BJ (cell line): ENCODE measurements at regions not wholly inside any gene's neighbourhood (a gene's known extent, or its start where the extent isn't known, plus 50 kb on each side); places are given as distances from the start of the nearest gene placed in this dataset.

ENCODE experiments used
- CTCF ChIA-PET: fragments of 350-600 bp; formaldehyde crosslinking; extraction: SDS; loops from one replicate; lab custom pipeline; 2021; ENCODE audit warnings: antibody characterized with exemption, inconsistent platforms; lab: Yijun Ruan, JAX
- POLR2A ChIA-PET: fragments of 300-600 bp; sonication (Branson Sonifier 250); formaldehyde crosslinking; extraction: SDS; loops from one replicate; lab custom pipeline; 2021; ENCODE audit warnings: antibody characterized with exemption; lab: Charles Lee
- DNase-seq: peaks from one replicate; pipeline ENCODE4 v3.0.0-alpha.2; 2011; ENCODE audit warnings: low read depth
- H3K27me3 ChIP-seq: 2 replicates; pipeline ENCODE4 v1.6.0; 2011; ENCODE audit warnings: low read length; ENCODE audit not compliant: control insufficient read depth, insufficient read depth
- H3K36me3 ChIP-seq: 2 replicates; pipeline ENCODE4 v1.5.1; 2011; ENCODE audit warnings: low read length; ENCODE audit not compliant: control insufficient read depth, insufficient read depth
- H3K4me3 ChIP-seq: 2 replicates; pipeline ENCODE4 v1.5.1; 2011; ENCODE audit warnings: low read depth, mild to moderate bottlenecking, control low read depth, low read length
- TF ChIP-seq, protein P1 (sequence below): IDR thresholded peaks from 2 replicates; pipeline ENCODE4 v1.5.1; 2011; ENCODE audit warnings: low read depth, mild to moderate bottlenecking, control low read depth, inconsistent platforms, low read length, moderate library complexity; ENCODE audit not compliant: insufficient read depth

DNA sequence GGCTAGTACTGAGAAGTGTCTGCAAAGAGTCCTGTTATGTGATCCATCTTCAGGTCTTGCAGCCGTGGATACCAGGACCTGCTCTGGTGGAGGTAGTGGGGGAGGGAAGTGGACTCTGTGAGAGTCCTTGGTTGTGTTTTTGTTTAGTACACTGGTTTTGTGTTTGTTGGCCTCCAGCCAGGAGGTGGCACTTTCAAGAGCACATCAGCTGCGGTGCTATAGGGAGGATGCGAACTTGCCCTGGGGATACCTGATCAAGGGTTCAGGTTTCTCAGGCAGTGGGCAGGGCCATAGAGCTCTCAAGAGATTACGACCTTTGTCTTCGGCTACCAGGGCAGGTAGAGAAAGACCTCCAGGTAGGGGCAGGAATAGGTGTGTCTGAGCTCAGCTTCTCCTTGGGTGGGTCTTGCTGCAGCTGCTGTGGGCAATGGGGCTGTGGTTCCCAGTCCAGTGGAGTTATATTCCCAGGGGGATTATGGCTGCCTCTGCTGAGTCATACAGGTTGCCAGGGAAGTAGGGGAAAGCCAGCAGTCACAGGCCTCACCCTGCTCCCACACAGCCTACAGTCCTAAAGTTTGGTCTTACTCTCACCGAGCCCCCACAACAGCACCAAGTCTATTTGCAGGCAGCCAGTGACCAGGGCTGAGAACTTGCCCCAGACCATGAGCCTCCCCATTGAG, 132.8 kb upstream of the NPHP3 start:
- ChIA-PET POLR2A (no interaction called here), CTCF (interaction anchor here (1.5 kb wide), 1 partner anchor 9 kb away, joined by 6 read pairs; no protein-coding TSS in a partner anchor)
- TF ChIP-seq, protein P1, sequence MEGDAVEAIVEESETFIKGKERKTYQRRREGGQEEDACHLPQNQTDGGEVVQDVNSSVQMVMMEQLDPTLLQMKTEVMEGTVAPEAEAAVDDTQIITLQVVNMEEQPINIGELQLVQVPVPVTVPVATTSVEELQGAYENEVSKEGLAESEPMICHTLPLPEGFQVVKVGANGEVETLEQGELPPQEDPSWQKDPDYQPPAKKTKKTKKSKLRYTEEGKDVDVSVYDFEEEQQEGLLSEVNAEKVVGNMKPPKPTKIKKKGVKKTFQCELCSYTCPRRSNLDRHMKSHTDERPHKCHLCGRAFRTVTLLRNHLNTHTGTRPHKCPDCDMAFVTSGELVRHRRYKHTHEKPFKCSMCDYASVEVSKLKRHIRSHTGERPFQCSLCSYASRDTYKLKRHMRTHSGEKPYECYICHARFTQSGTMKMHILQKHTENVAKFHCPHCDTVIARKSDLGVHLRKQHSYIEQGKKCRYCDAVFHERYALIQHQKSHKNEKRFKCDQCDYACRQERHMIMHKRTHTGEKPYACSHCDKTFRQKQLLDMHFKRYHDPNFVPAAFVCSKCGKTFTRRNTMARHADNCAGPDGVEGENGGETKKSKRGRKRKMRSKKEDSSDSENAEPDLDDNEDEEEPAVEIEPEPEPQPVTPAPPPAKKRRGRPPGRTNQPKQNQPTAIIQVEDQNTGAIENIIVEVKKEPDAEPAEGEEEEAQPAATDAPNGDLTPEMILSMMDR: no peak
- no peaks in the 10 kb centered on the region for H3K36me3 ChIP-seq
- no peak overlapping the region for H3K4me3 ChIP-seq
- no peaks in the 10 kb centered on the region for H3K27me3 ChIP-seq
- DNase-seq: no peak

DNA sequence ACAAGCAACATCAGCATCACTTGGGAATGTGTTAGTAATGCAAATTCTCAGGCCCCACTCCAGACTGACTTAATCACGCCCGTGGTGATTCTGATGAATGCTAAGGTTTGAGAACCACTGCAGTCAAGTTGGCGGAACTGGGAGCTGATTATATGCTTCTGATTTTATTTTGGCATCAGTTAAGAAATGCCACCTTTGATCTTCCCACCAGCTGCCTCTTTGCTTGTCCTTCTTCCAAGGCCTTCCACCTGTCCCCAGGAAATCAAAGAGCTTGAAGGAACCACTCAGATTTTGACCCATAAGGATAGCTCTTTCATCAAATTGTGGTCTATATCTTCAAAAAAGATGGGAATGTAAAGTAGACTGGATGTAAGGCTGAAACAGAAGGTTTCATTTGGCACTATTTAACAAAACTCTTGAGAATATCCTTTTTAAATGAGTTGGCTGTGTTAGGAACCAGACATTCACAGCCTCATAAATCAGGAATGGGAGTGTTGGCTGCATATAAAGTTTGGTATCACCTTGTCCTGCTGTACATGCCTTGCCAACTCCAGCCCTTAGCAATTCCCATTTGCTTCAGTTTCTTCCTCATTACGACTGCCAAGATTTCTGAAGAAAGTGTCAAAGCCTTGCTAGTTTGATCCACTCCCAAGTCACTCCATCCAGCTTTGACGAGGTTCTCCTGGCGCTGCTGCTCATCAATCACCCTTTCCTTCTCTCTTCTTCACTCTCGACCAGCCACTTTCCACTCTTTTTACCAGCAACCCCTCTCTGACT, 125.8 kb upstream of the NPHP3 start:
- TF ChIP-seq, protein P1: no peak
- no peak overlapping the region for H3K4me3 ChIP-seq
- DNase-seq: no peak
- H3K27me3 ChIP-seq: no peaks in the 10 kb centered on the region
- ChIA-PET CTCF (no interaction called here), POLR2A (no interaction called here)
- H3K36me3 ChIP-seq: no peaks in the 10 kb centered on the region

DNA sequence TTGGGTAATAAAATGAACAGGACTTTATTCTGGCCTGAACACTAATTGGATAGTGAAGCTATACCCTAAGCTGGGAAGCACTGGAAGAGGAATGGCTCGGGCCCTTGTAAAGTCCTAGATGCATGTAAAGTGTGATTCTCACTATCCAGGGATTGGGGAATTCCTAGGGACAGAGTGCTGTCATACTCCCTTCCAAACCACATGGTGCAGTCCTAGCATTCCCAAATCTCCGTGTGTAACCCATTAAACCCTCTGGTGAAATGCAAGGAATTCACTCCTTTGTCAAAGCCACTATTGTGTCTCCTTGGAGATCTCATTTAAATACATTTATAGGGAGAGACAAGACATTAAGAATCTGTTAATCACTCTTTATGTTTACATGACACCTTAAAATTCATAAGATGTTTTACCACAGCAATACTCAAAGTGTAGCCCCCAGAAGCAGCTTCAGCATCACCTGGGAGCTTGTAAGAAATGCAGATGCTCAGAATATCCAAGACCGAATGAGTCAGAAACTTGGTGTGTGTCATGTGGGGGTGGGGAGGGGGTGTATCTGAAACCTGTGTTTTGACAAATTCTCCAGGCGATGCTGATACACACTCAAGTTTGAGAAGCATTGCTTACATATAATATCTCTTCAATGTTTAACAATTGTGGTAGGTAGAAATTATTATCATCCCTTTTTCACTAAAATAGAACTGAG, 121.8 kb upstream of the NPHP3 start:
- TF ChIP-seq, protein P1: no peak
- DNase-seq: no peak
- ChIA-PET POLR2A (no interaction called here), CTCF (no interaction called here)
- Histone ChIP-seq H3K36me3 (no peaks in the 10 kb centered on the region), H3K4me3 (no peak overlapping the region), H3K27me3 (no peaks in the 10 kb centered on the region; the same call in 1 of the 2 replicates)

DNA sequence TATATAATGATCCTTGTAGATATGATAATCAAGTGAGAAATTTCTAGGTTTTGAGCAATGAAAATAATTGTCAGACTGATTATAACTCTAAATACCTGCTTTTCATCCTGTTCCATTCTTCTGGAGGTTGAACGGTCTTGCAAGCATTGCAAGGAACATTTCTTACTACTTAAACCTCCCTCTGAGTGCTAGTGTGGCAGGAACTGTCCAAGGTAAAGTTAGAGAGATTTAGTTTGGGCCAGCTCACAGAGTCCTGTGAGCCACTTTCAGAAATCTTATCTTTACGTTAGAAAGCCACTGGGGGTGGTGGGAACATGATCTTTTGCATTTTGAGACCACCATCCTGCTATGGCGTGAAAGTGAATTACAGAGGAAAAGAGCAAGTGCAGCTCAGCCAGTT, 121.1 kb upstream of the NPHP3 start:
- no peak for DNase-seq
- POLR2A ChIA-PET: no interaction called here
- H3K36me3 ChIP-seq: no peaks in the 10 kb centered on the region
- CTCF ChIA-PET: no interaction called here
- TF ChIP-seq, protein P1: no peak
- no peaks in the 10 kb centered on the region; the same call in 1 of the 2 replicates for H3K27me3 ChIP-seq
- H3K4me3 ChIP-seq: no peak overlapping the region

DNA sequence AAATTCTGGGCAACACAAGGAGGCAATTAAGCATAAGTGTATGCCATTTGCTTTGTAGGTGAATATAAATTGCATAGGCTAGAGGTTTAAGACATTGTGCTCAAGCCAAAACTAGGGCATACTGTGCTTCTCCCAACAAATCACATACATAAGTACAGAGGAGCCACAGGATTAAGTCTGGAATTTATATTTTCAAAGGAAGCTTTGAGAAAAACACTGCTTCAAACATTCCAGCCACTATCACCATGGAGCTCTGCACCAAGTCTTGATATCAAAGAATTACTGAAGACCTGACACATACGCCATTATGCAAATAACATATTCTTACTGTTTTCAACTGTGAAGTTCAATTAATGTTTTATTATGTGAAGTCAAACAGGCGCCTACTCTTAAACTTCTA, 119.4 kb upstream of the NPHP3 start:
- TF ChIP-seq, protein P1: no peak
- Histone ChIP-seq H3K36me3 (no peaks in the 10 kb centered on the region), H3K27me3 (no peaks in the 10 kb centered on the region; the same call in 1 of the 2 replicates), H3K4me3 (no peak overlapping the region)
- POLR2A ChIA-PET: no interaction called here
- CTCF ChIA-PET: no interaction called here
- no peak for DNase-seq
